ENCODE measurements at regions not wholly inside any gene's neighbourhood (a gene's known extent, or its start where the extent isn't known, plus 50 kb on each side); places are given as distances from the start of the nearest gene placed in this dataset.

- no peak for TF ChIP-seq POLR2A (IDR thresholded peaks at IDR 0.05)
- no peak for TF ChIP-seq POLR2AphosphoS5 (IDR thresholded peaks at IDR 0.05)
- TF ChIP-seq CTCF (IDR thresholded peaks at IDR 0.05), result no peak
Observed at GRCh38 chr18:28805491-28805890, 628.6 kb upstream of the CDH2 start.
